Nephron progenitor cell (in vitro differentiated cells): ENCODE measurements at regions not wholly inside any gene's neighbourhood (a gene's known extent, or its start where the extent isn't known, plus 50 kb on each side); places are given as distances from the start of the nearest gene placed in this dataset.

Experiments used
- DNase-seq: peaks from one replicate; pipeline ENCODE4 v3.0.0; 2021
- H3K27ac Mint-ChIP-seq: 2 replicates; pipeline ENCODE4 v1.8.0; 2021; ENCODE audit warnings: mild to moderate bottlenecking, moderate library complexity, mixed read lengths
- H3K27me3 Mint-ChIP-seq: 2 replicates; pipeline ENCODE4 v1.8.0; 2021; ENCODE audit warnings: mild to moderate bottlenecking, low read depth, mixed read lengths; ENCODE audit not compliant: poor library complexity
- H3K36me3 Mint-ChIP-seq: 2 replicates; pipeline ENCODE4 v1.8.0; 2021; ENCODE audit warnings: low read depth, mixed read lengths
- H3K4me1 Mint-ChIP-seq: 2 replicates; pipeline ENCODE4 v1.8.0; 2021; ENCODE audit warnings: mixed read lengths
- H3K4me3 Mint-ChIP-seq: 2 replicates; pipeline ENCODE4 v1.8.0; 2021; ENCODE audit warnings: mild to moderate bottlenecking, moderate library complexity, mixed read lengths
- H3K9me3 Mint-ChIP-seq: 2 replicates; pipeline ENCODE4 v1.8.0; 2021; ENCODE audit warnings: mild to moderate bottlenecking, moderate library complexity, mixed read lengths
- CTCF ChIP-seq: fragments of 200-600 bp; sonication (generic); IDR thresholded peaks from 2 replicates; pipeline ENCODE4 v1.5.0; 2021; ENCODE audit warnings: antibody characterized with exemption

DNA sequence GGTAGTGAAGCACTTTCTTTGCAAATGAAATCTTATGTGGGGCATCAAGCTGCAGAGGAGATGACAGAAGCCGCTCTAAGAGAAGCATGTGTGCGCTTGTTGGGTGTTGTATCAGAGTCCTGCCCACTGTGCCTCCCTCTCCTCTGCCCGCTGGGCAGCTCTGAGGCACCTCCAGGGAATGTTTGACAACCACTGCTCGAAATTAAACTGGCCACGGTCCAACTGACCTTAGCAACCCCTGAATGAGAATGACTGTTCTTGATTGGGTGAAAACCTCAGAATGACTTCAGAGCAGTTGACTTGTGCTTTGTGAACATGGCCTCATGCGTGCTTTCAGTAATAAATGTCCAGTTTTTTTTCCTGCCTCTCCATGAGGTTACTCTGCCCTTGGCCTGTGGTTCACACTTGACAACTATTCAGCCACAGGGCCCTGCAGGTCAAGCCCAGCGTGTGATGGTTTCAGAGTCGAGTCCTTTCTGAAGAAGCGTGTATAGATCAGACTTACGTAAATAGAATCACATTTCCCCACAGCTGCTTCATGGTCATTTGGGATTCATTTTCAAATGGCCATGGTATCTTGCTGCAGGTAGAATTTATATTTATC lies 94.9 kb downstream of the SLC4A3 start:
- no peak overlapping the region for H3K4me3 Mint-ChIP-seq
- H3K36me3 Mint-ChIP-seq: no peaks in the 10 kb centered on the region
- H3K9me3 Mint-ChIP-seq: no peaks in the 10 kb centered on the region
- no peak overlapping the region for H3K27ac Mint-ChIP-seq
- H3K27me3 Mint-ChIP-seq: peaks cover 8% of the 10 kb centered on the region
- TF ChIP-seq CTCF: no peak
- DNase-seq: no peak
- H3K4me1 Mint-ChIP-seq: peaks cover 11% of the 10 kb centered on the region

DNA sequence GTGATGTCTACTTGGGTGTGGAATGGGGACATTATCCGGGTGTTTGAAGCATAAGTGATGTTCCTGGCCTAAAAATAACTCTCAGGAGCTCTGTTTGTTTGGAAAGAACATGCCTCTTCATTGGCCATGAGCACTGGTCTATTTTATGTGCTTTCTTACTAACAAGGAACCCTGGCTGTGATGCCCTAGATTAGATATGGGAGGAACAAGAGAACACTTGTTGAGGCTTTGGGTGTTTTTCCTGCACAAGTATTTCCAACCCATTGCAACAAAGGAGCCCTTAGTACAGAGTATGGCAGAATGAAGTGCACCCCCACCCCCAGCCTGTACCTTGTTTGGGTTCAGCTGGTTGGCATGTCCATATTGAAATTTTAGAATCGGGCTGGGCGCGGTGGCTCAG lies 95.9 kb downstream of the SLC4A3 start:
- no peaks in the 10 kb centered on the region for H3K9me3 Mint-ChIP-seq
- peaks cover 8% of the 10 kb centered on the region for H3K27me3 Mint-ChIP-seq
- H3K4me1 Mint-ChIP-seq: peaks cover 20% of the 10 kb centered on the region
- no peaks in the 10 kb centered on the region for H3K36me3 Mint-ChIP-seq
- H3K27ac Mint-ChIP-seq: no peak overlapping the region
- no peak overlapping the region for H3K4me3 Mint-ChIP-seq
- DNase-seq: no peak
- no peak for TF ChIP-seq CTCF

GRCh38 chr2:219724628-219725027 lies 97.2 kb downstream of the SLC4A3 start:
- peaks cover 34% of the 10 kb centered on the region for H3K4me1 Mint-ChIP-seq
- peaks cover 3% of the 10 kb centered on the region for H3K27me3 Mint-ChIP-seq
- H3K9me3 Mint-ChIP-seq: no peaks in the 10 kb centered on the region
- H3K27ac Mint-ChIP-seq: no peak overlapping the region
- no peak for DNase-seq
- H3K4me3 Mint-ChIP-seq: no peak overlapping the region
- no peak for TF ChIP-seq CTCF
- H3K36me3 Mint-ChIP-seq: no peaks in the 10 kb centered on the region

DNA sequence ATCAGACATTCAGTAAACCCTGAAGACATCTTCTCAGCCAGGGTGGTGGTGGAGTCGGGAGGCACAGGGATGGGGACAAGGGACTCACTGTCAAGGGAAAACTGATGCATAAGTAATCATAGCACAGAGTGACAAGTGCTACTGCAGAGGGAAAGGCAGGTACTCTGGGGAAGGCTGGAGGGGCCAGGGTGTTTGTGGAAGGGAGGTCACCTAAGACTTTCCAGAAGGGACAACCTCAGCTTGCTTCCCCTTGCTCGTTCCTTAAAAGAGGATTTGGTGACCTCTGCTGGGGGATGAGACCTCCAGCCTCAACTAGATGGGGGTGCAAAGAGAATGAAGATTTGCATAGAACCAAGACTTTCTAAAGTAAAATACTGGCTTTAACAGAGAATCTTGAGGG lies 99.5 kb downstream of the SLC4A3 start:
- Mint-ChIP-seq H3K36me3 (no peaks in the 10 kb centered on the region), H3K27ac (peak overlapping the region; percentile 4), H3K27me3 (peaks cover 6% of the 10 kb centered on the region), H3K4me3 (no peak overlapping the region), H3K4me1 (peaks cover 35% of the 10 kb centered on the region), H3K9me3 (peaks cover 3% of the 10 kb centered on the region)
- no peak for TF ChIP-seq CTCF
- DNase-seq: no peak

DNA sequence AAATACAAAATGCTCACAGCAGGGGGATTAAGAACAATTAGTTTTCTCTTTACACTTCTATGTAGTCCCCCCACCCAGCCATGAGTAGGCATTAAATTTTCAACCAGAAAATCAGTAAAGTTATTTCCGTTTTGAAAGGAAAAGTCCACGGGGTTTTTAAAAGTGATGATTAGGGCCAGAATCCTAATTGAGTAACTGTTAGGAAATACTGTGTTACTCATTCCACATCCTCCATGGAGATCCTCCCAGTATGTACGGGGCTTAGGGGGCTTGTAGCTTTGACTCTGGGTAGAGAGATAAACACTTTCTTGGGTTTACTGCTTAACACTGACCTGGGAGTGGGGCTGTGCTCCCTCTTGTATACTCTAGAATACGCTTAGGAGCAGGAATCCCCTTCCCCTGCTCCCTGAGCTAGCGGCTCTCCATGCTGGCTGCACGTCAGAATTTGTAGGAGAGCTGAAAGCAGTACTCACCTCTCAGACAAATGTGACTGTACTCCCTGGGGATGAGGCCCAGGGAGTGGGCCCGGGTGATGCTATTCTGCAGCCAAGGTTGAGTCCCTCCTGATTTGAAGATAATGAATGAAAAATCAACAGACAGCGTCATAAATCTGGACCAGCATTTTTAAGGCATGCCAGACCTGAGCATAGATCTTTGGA lies 100.5 kb downstream of the SLC4A3 start:
- Mint-ChIP-seq H3K4me3 (no peak overlapping the region), H3K27ac (no peak overlapping the region), H3K27me3 (peaks cover 6% of the 10 kb centered on the region), H3K9me3 (peaks cover 3% of the 10 kb centered on the region), H3K4me1 (peaks cover 35% of the 10 kb centered on the region), H3K36me3 (no peaks in the 10 kb centered on the region)
- no peak for TF ChIP-seq CTCF
- DNase-seq: no peak

- Mint-ChIP-seq H3K4me1 (peaks cover 45% of the 10 kb centered on the region), H3K9me3 (peaks cover 3% of the 10 kb centered on the region), H3K36me3 (no peaks in the 10 kb centered on the region), H3K4me3 (no peak overlapping the region), H3K27ac (no peak overlapping the region), H3K27me3 (peaks cover 6% of the 10 kb centered on the region)
- DNase-seq: no peak
- TF ChIP-seq CTCF: no peak
These were observed 101.6 kb downstream of the SLC4A3 start for GRCh38 chr2:219728991-219729487.
